ENCODE measurements at regions not wholly inside any gene's neighbourhood (a gene's known extent, or its start where the extent isn't known, plus 50 kb on each side); places are given as distances from the start of the nearest gene placed in this dataset.

DNA sequence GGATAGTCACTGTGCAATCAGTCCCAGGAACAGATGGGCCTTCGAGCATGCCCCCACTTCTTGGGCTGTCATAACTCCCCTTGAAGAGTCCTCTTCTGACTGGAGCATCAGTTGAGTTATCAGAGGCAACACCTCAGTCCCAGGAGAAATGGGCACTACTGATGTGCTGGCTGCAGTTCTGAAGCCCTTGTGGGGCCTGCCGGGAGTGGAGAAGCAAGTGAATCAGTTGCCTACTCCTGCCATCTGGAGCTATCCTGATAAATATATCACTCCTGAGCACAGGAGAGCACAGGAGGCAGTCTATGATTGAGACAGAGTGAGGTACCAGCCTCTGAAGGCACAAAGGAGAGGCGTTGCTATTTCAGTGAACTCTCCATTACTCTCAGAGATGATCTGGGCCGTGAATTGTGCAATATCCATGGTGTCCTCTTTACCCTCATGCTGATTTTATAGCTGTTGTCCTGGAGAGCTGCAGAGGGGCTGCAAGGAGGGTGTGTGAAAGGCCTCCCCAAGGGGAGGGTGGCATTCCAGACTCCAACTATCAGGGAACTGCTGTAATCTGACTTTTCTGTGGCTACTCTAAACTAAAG, 344.2 kb upstream of the ROPN1 start:
- TF ChIP-seq, protein P1, sequence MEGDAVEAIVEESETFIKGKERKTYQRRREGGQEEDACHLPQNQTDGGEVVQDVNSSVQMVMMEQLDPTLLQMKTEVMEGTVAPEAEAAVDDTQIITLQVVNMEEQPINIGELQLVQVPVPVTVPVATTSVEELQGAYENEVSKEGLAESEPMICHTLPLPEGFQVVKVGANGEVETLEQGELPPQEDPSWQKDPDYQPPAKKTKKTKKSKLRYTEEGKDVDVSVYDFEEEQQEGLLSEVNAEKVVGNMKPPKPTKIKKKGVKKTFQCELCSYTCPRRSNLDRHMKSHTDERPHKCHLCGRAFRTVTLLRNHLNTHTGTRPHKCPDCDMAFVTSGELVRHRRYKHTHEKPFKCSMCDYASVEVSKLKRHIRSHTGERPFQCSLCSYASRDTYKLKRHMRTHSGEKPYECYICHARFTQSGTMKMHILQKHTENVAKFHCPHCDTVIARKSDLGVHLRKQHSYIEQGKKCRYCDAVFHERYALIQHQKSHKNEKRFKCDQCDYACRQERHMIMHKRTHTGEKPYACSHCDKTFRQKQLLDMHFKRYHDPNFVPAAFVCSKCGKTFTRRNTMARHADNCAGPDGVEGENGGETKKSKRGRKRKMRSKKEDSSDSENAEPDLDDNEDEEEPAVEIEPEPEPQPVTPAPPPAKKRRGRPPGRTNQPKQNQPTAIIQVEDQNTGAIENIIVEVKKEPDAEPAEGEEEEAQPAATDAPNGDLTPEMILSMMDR (IDR thresholded peaks at IDR 0.05; ENCODE audit: insufficient read depth, low read length, poor library complexity, severe bottlenecking), result no peak
- no peak for TF ChIP-seq EZH2phosphoT487 (conservative IDR thresholded peaks at IDR 0.05; ENCODE audit: low read length)

All from SU-DHL-6 (cell line).